MM.1S (cell line): ENCODE measurements at regions not wholly inside any gene's neighbourhood (a gene's known extent, or its start where the extent isn't known, plus 50 kb on each side); places are given as distances from the start of the nearest gene placed in this dataset.

Experiments used
- DNase-seq: peaks from one replicate; pipeline ENCODE4 v3.0.0-alpha.2; 2015
- H2AFZ ChIP-seq: fragments of 300-600 bp; sonication (generic); 2 replicates; pipeline ENCODE4 v1.6.0; 2016; ENCODE audit warnings: antibody characterized with exemption, low read length
- H3F3A ChIP-seq: fragments of 300-600 bp; sonication (generic); 2 replicates; pipeline ENCODE4 v1.6.1; 2016; ENCODE audit warnings: mild to moderate bottlenecking, antibody characterized with exemption, low read length, moderate library complexity, mixed read lengths; ENCODE audit not compliant: insufficient read depth
- H3K27ac ChIP-seq: fragments of 300-600 bp; sonication (generic); 2 replicates; pipeline ENCODE4 v1.5.1; 2016; ENCODE audit warnings: mild to moderate bottlenecking, low read length
- H3K27me3 ChIP-seq: fragments of 300-600 bp; sonication (generic); replicated peaks from 2 replicates; pipeline ENCODE4 v1.6.0; 2016; ENCODE audit warnings: low read length; ENCODE audit not compliant: insufficient read depth
- H3K36me3 ChIP-seq: fragments of 300-600 bp; sonication (generic); replicated peaks from 2 replicates; pipeline ENCODE4 v1.6.1; 2016; ENCODE audit warnings: mild to moderate bottlenecking, low read length, mixed read lengths; ENCODE audit not compliant: insufficient read depth
- H3K4me1 ChIP-seq: fragments of 300-600 bp; sonication (generic); 2 replicates; pipeline ENCODE4 v1.6.1; 2016; ENCODE audit warnings: low read length, mixed read lengths
- H3K4me2 ChIP-seq: fragments of 300-600 bp; sonication (generic); 2 replicates; pipeline ENCODE4 v1.6.0; 2016; ENCODE audit warnings: low read depth, low read length
- H3K4me3 ChIP-seq: fragments of 300-600 bp; sonication (generic); 2 replicates; pipeline ENCODE4 v1.5.1; 2016; ENCODE audit warnings: low read length, mixed read lengths
- H3K79me2 ChIP-seq: fragments of 300-600 bp; sonication (generic); 2 replicates; pipeline ENCODE4 v1.6.1; 2016; ENCODE audit warnings: mixed run types, low read length, mixed read lengths
- H3K9ac ChIP-seq: fragments of 300-600 bp; sonication (generic); 2 replicates; pipeline ENCODE4 v1.6.1; 2016; ENCODE audit warnings: low read length, mixed read lengths
- H3K9me2 ChIP-seq: fragments of 300-600 bp; sonication (generic); replicated peaks from 2 replicates; pipeline ENCODE4 v1.6.1; 2016; ENCODE audit warnings: mild to moderate bottlenecking, low read length, mixed read lengths; ENCODE audit not compliant: insufficient read depth
- H3K9me3 ChIP-seq: fragments of 300-600 bp; sonication (generic); replicated peaks from 2 replicates; pipeline ENCODE4 v1.6.1; 2016; ENCODE audit warnings: mild to moderate bottlenecking, low read length, mixed read lengths; ENCODE audit not compliant: insufficient read depth
- H4K20me1 ChIP-seq: fragments of 300-600 bp; sonication (generic); 2 replicates; pipeline ENCODE4 v1.6.1; 2016; ENCODE audit warnings: mild to moderate bottlenecking, low read length, moderate library complexity, mixed read lengths; ENCODE audit not compliant: insufficient read depth
- EZH2 ChIP-seq: fragments of 300-600 bp; sonication (generic); optimal IDR thresholded peaks from 2 replicates; pipeline ENCODE3; 2017; ENCODE audit warnings: low read depth, mild to moderate bottlenecking, antibody characterized with exemption, low read length, mixed read lengths
- EZH2phosphoT487 ChIP-seq: fragments of 300-600 bp; sonication (generic); IDR thresholded peaks from 2 replicates; pipeline ENCODE4 v1.6.1; 2018; ENCODE audit warnings: antibody characterized with exemption, low read length
- TF ChIP-seq, protein P1 (sequence below): fragments of 300-600 bp; sonication (generic); IDR thresholded peaks from 2 replicates; pipeline ENCODE4 v1.5.1; 2016; ENCODE audit warnings: antibody characterized with exemption, low read length, mixed read lengths

DNA sequence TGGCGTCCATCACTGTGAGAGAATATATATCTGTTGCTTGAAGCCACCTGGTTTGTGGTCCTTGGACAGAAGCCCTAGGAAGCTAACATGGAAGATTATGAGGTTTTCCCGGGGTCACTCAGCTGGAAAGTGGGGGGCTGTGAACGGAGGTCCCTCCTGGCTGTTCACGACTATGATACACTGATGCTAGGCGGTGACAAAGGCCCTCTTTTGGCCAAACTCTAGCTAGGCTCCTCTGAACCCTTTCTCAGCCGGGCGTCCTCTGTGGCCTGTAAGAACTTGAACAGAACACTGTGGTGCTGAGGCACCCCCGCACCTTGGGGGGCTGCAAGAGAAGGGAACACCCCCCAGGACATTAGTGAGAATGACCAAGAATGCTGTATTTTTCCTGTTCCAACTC, 164.6 kb downstream of the TFCP2L1 start:
- DNase-seq: no peak
- Histone ChIP-seq H3K27me3 (no peaks in the 10 kb centered on the region), H3K9ac (no peak overlapping the region), H4K20me1 (no peaks in the 10 kb centered on the region), H3K36me3 (no peaks in the 10 kb centered on the region), H3K9me3 (no peaks in the 10 kb centered on the region), H3K4me3 (no peak overlapping the region), H3K27ac (no peak overlapping the region), H3F3A (no peaks in the 10 kb centered on the region), H3K9me2 (no peaks in the 10 kb centered on the region), H3K4me1 (no peaks in the 10 kb centered on the region), H3K4me2 (no peak overlapping the region), H2AFZ (no peak overlapping the region), H3K79me2 (no peaks in the 10 kb centered on the region)
- no peak for TF ChIP-seq EZH2phosphoT487
- no peak for TF ChIP-seq EZH2
- TF ChIP-seq, protein P1, sequence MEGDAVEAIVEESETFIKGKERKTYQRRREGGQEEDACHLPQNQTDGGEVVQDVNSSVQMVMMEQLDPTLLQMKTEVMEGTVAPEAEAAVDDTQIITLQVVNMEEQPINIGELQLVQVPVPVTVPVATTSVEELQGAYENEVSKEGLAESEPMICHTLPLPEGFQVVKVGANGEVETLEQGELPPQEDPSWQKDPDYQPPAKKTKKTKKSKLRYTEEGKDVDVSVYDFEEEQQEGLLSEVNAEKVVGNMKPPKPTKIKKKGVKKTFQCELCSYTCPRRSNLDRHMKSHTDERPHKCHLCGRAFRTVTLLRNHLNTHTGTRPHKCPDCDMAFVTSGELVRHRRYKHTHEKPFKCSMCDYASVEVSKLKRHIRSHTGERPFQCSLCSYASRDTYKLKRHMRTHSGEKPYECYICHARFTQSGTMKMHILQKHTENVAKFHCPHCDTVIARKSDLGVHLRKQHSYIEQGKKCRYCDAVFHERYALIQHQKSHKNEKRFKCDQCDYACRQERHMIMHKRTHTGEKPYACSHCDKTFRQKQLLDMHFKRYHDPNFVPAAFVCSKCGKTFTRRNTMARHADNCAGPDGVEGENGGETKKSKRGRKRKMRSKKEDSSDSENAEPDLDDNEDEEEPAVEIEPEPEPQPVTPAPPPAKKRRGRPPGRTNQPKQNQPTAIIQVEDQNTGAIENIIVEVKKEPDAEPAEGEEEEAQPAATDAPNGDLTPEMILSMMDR: no peak

DNA sequence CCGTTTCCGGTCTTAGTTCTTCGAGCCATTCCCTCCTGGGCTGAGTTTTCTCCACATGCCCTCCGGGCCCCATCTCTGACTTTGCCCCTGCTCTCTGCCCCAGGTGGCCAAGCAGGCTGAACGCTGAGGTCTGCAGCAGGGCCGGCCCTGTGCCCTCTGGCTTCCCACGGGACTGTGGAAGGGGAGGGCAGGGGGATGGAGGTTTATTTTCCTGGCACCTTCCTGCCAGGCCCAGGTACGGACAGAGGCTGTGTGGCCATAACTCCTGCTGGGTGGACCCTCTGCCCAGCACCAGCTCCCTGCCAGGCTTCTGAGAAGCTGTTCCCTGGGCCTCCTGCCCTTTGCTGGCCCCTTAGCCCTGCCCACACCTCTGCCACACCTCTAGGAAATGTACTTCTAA, 164.0 kb downstream of the TFCP2L1 start:
- no peaks in the 10 kb centered on the region for H4K20me1 ChIP-seq
- DNase-seq: no peak
- no peaks in the 10 kb centered on the region for H3K27me3 ChIP-seq
- no peaks in the 10 kb centered on the region for H3F3A ChIP-seq
- no peak for TF ChIP-seq EZH2
- TF ChIP-seq, protein P1: no peak
- TF ChIP-seq EZH2phosphoT487: no peak
- H3K4me2 ChIP-seq: no peak overlapping the region
- no peaks in the 10 kb centered on the region for H3K4me1 ChIP-seq
- H3K4me3 ChIP-seq: no peak overlapping the region
- no peaks in the 10 kb centered on the region for H3K79me2 ChIP-seq
- H3K9ac ChIP-seq: no peak overlapping the region
- H3K27ac ChIP-seq: no peak overlapping the region
- no peaks in the 10 kb centered on the region for H3K9me2 ChIP-seq
- no peak overlapping the region for H2AFZ ChIP-seq
- no peaks in the 10 kb centered on the region for H3K36me3 ChIP-seq
- H3K9me3 ChIP-seq: no peaks in the 10 kb centered on the region

DNA sequence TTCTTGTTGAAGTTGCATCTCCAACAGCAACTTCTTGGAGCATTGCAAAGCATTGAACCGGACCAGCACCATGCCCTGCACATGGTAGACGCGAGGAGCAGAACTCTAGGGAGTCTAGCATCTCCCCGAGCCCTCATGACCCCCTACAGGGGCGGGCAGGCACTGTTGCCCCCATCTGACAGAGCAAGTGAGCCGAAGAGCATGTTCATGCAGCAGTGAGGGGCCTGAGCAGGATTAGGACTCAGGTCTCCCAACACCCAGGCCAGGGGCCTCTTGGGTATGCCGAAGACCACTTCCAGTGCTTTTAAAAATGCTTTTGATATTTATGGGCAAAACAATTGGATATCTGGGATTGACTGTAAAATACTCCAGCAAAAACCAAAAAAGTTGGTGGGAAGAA, 163.3 kb downstream of the TFCP2L1 start:
- TF ChIP-seq EZH2 (no peak), EZH2phosphoT487 (no peak)
- TF ChIP-seq, protein P1: no peak
- H4K20me1 ChIP-seq: no peaks in the 10 kb centered on the region
- no peak overlapping the region for H3K4me2 ChIP-seq
- H3K9ac ChIP-seq: no peak overlapping the region
- H3K27ac ChIP-seq: no peak overlapping the region
- H3K4me3 ChIP-seq: no peak overlapping the region
- no peaks in the 10 kb centered on the region for H3K9me3 ChIP-seq
- H3K36me3 ChIP-seq: no peaks in the 10 kb centered on the region
- no peaks in the 10 kb centered on the region for H3K9me2 ChIP-seq
- H3K27me3 ChIP-seq: no peaks in the 10 kb centered on the region
- H3K79me2 ChIP-seq: no peaks in the 10 kb centered on the region
- no peaks in the 10 kb centered on the region for H3K4me1 ChIP-seq
- H2AFZ ChIP-seq: no peak overlapping the region
- no peaks in the 10 kb centered on the region for H3F3A ChIP-seq
- DNase-seq: no peak
